Activated naive CD4-positive, alpha-beta T cell treated with Interleukin-2 at 50 U/mL for 16 hours (primary cell): ENCODE measurements at regions not wholly inside any gene's neighbourhood (a gene's known extent, or its start where the extent isn't known, plus 50 kb on each side); places are given as distances from the start of the nearest gene placed in this dataset.

Source experiments
- DNase-seq: peaks from one replicate; pipeline ENCODE4 v3.0.0-alpha.2; 2020

- no peak for DNase-seq
Observed at GRCh38 chr16:66133643-66134338, 232.7 kb upstream of the CDH5 start.

DNA sequence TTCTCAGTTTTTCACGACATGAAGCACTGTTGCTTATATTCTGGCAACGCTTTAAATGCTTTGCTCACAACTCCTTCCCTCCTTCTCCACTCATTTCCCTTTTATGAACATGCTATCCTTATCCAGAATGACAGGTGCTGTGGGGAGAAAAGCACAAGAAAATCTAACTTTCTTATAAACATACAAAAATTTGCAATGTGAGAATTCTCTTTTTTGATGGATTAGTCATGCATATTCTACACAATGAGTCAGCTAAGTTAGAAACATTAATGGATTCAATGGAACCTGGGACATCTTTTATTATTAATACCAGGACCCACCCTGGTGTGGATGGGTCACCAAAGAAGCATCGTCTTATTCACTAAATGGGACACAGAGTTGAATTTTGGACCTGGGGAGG lies 234.6 kb upstream of the CDH5 start:
- DNase-seq: no peak

DNA sequence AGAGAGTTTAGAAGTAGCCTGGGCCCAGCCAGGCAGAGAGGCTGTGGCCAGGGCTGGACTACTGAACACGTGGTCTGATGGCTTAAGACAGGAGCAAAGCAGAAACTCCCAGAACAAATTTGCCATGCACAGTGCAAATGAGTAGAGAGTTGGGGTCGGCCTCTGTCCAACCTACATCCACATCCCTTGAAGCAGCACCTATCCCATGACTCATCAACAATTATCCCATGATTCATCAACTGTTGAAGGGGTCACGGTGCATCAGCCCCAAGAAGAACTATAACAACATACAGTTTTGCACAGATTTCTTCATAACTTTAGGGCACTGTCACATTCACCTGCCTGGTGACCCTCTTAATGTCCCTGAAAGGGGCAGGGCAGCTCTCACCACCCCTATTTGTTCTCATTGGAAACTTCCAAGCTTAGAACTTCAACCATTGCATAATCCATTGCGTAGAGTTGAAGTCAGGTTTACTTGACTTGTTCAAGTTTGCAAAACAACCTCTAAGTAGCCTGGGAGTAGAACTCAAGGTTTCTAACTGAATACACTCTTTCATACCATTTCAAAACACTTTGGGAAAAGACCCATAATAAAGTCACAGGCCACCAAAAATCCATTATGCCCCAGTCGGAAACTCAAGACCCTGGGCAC lies 235.2 kb upstream of the CDH5 start:
- DNase-seq: no peak

GRCh38 chr16:66130296-66130905 lies 236.1 kb upstream of the CDH5 start:
- DNase-seq: no peak

DNA sequence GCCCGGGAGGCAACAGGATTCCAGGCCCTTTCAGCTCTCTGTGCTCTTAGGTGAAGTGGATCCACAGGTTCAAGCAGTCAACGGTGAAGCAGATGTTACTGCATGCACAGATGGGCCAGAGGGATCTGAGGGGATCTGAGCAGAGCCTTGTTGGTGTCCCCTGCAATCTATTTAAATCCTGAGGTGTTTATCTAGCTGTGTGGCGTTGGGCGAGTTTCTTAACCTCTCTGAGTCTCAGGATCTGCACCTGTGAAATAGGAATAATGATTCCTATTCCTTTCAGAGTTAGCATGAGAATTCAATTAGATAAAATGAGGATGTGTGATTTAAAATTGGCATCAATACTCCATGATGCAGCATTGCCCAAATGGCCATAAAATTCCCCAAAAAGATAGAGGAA lies 237.3 kb upstream of the CDH5 start:
- DNase-seq: no peak

- no peak for DNase-seq
Observed at GRCh38 chr16:66128371-66128770, 238.1 kb upstream of the CDH5 start.

GRCh38 chr16:66127459-66128370 lies 238.8 kb upstream of the CDH5 start:
- DNase-seq: no peak

- no peak for DNase-seq
Observed at GRCh38 chr16:66121466-66121865, 245.0 kb upstream of the CDH5 start.

- no peak for DNase-seq
Observed at GRCh38 chr16:66120656-66121055, 245.8 kb upstream of the CDH5 start.

DNA sequence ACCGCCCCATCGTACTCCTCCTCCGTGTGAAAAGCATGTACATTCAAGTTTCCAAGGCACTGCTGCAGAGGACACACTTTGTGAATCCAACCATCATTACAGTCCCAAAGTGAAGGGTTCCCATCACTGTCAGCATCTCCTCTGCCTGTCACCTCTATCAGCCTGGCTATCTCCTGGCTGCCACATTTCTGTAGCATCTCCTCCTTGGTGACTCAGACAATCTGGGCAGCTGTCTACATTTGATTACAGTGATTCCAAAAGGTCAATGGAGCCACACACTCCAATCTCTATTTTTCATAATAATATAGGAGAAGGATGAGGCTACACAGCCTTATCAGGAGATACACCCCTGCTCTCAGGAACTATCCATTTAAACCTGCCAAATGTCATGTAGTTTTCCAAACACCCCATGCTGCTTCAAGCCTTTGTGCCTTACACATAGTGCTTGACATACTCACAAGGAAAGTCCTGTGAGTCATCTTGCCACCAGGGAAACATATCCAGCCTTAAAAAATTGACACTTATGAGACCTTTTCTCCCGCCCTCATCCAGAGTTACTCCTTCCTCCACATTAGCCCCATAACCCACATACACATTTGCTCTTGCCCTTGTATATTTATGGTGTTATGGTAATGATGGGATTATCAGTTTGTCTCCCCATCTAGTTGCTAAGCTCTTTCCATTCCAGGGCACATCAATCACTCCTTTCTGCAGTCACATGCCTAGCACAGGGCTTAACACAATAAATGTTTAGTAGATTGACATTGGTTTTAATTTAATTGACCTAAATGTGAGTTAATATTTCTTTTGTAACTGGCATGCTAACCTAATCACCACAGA lies 250.1 kb upstream of the CDH5 start:
- no peak for DNase-seq

DNA sequence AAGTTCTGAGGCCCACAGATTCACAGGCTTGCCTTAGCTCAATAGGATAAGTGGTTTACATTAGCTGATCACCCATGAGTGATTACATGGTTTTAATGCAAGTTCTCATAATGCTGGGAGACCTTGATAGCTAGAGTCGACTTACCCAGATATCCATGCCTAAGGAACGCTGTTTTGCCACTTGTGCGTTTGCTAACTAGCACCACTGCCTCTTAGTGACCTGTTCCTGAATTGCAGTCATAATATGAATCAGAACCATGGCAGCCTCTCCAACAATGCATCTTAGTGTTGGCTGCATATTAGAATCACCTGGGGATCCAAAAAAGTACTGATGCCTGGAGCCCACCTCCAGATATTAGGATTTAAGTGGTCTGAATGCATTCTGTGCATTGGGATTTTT lies 251.1 kb upstream of the CDH5 start:
- no peak for DNase-seq

DNA sequence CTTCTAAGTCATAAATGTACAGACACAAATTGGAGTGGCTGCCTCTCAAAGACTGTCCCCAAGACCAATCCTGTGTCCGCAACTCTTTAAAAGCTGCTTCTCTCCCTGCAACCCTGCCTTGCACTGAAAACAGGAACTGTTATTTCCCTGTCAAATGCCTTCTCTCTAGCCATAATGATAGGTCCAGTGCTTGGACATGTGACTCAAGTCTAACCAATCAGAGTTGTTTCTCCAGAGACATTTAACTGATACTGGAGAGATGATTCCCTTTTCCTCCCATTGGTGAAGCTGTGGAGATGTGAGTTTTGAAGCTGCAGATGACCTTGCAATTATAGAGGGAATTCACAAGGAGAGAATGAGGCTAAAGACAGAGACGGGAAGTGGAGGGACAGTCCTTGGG lies 253.3 kb upstream of the CDH5 start:
- no peak for DNase-seq

DNA sequence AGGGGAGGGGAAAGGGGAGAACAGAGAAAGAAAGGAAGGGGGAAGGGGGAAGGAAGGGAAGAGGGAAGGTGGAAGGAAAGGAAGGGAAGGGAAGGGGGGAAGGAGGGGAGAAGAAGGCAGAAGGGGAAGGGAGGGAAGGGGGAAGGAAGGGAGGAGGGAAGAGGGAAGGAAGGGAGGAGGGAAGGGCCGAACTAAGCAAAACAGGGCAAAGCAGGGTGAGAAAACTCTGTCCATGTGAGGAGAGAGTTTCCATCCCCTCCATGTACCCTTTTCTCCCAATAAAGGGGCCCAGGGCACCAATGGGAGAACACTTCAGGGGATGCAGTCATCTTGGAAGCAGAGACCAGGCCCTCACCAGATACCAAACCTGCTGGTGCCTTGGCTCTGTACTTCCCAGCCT lies 256.8 kb upstream of the CDH5 start:
- DNase-seq: no peak

GRCh38 chr16:66107661-66108060 lies 258.8 kb upstream of the CDH5 start:
- DNase-seq: no peak

DNA sequence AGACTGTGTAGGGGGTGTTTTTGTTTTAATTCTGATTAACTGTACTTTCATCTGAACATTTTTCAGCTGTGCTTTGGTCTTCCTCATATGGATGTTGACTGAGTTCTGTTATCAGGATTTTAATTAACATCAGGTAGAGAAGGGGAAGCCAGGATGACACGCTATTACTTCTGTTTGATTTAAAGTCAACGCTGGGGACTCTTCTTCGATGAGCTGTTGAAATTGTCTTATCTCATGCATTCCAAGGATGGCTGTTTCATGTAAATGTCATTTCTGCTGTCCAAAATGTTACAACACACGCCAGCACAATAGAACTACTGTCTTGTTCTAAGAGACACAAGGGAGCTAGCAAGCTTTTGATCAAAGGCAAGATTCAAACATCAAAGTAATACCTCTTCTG lies 263.3 kb upstream of the CDH5 start:
- no peak for DNase-seq

- no peak for DNase-seq
Observed at GRCh38 chr16:66099306-66099705, 267.2 kb upstream of the CDH5 start.

- DNase-seq: no peak
Observed at GRCh38 chr16:66097751-66098150, 268.7 kb upstream of the CDH5 start.

GRCh38 chr16:66095676-66096075 lies 270.8 kb upstream of the CDH5 start:
- DNase-seq: no peak

DNA sequence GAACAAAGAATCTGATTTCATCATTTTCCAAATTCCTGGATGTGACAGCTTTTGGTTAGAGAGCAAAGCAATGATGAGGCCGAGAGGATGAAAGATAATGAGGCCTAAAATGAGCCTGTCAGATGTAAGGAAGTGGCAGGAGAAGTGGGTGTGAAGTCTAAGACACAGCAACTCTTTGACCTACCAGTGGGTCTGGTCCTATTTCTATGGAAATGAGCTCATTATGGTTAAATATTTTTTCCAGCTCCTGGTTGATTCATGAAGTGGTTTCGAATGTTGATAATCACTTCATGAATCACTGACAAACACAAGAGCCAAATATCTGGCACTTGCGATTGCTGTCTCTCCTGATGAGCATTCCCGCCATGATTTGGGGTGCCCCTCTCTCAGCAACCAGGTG lies 273.3 kb upstream of the CDH5 start:
- no peak for DNase-seq

GRCh38 chr16:66091471-66091891 lies 275.0 kb upstream of the CDH5 start:
- no peak for DNase-seq

GRCh38 chr16:66088681-66089080 lies 277.8 kb upstream of the CDH5 start:
- DNase-seq: no peak

GRCh38 chr16:66087308-66087707 lies 279.2 kb upstream of the CDH5 start:
- DNase-seq: no peak
